Hepatocyte (in vitro differentiated cells): ENCODE measurements at regions not wholly inside any gene's neighbourhood (a gene's known extent, or its start where the extent isn't known, plus 50 kb on each side); places are given as distances from the start of the nearest gene placed in this dataset.

Source experiments
- DNase-seq: peaks from one replicate; pipeline ENCODE4 v3.0.0-alpha.2; 2016; ENCODE audit warnings: low spot score
- H2AFZ ChIP-seq: fragments of 200-600 bp; sonication (generic); 2 replicates; pipeline ENCODE4 v1.6.0; 2016; ENCODE audit warnings: antibody characterized with exemption, mild to moderate bottlenecking
- H3K27ac ChIP-seq: fragments of 200-600 bp; sonication (generic); 2 replicates; pipeline ENCODE4 v1.5.1; 2016; ENCODE audit warnings: mild to moderate bottlenecking
- H3K27me3 ChIP-seq: fragments of 200-600 bp; sonication (generic); 2 replicates; pipeline ENCODE4 v1.6.1; 2016
- H3K36me3 ChIP-seq: fragments of 200-600 bp; sonication (generic); replicated peaks from 2 replicates; pipeline ENCODE4 v1.5.1; 2016; ENCODE audit warnings: low read depth; ENCODE audit not compliant: insufficient read depth
- H3K4me1 ChIP-seq: fragments of 200-600 bp; sonication (generic); 2 replicates; pipeline ENCODE4 v1.5.1; 2016; ENCODE audit warnings: mild to moderate bottlenecking, moderate library complexity; ENCODE audit not compliant: insufficient read depth
- H3K4me2 ChIP-seq: fragments of 200-600 bp; sonication (generic); 2 replicates; pipeline ENCODE4 v1.6.0; 2016
- H3K4me3 ChIP-seq: fragments of 200-600 bp; sonication (generic); 2 replicates; pipeline ENCODE4 v1.5.1; 2016; ENCODE audit warnings: mild to moderate bottlenecking
- H3K79me2 ChIP-seq: fragments of 200-600 bp; sonication (generic); 2 replicates; pipeline ENCODE4 v1.6.0; 2017; ENCODE audit warnings: mild to moderate bottlenecking
- H3K9me2 ChIP-seq: fragments of 200-600 bp; sonication (generic); replicated peaks from 2 replicates; pipeline ENCODE4 v1.6.0; 2017; ENCODE audit warnings: mild to moderate bottlenecking; ENCODE audit not compliant: insufficient read depth
- H3K9me3 ChIP-seq: fragments of 200-600 bp; sonication (generic); 2 replicates; pipeline ENCODE4 v1.5.1; 2016; ENCODE audit warnings: low read depth, mild to moderate bottlenecking
- H4K20me1 ChIP-seq: fragments of 200-600 bp; sonication (generic); 2 replicates; pipeline ENCODE4 v1.6.0; 2016; ENCODE audit warnings: mild to moderate bottlenecking; ENCODE audit not compliant: insufficient read depth, poor library complexity, severe bottlenecking
- CTCF ChIP-seq: fragments of 200-600 bp; sonication (generic); IDR thresholded peaks from 2 replicates; pipeline ENCODE4 v1.5.1; 2016; ENCODE audit warnings: antibody characterized with exemption, mild to moderate bottlenecking; ENCODE audit not compliant: poor library complexity
- EZH2 ChIP-seq: fragments of 200-600 bp; sonication (generic); IDR thresholded peaks from 2 replicates; pipeline ENCODE4 v1.6.1; 2016; ENCODE audit warnings: antibody characterized with exemption, mild to moderate bottlenecking, borderline replicate concordance
- EZH2phosphoT487 ChIP-seq: fragments of 200-600 bp; sonication (generic); IDR thresholded peaks from one replicate; pipeline ENCODE4 v1.6.1; 2018; ENCODE audit warnings: antibody characterized with exemption, mild to moderate bottlenecking, low read depth, moderate library complexity; ENCODE audit not compliant: unreplicated experiment, severe bottlenecking
- WGBS: methylation state at CpG from one replicate; pipeline ENCODE4 v1.1.6; 2016; ENCODE audit warnings: low lambda C conversion rate; ENCODE audit errors: missing lambda C conversion rate; 5-methylcytosine and 5-hydroxymethylcytosine counted together

- H4K20me1 ChIP-seq, result no peaks in the 10 kb centered on the region
- no peak for DNase-seq
- H3K9me2 ChIP-seq, result no peaks in the 10 kb centered on the region
- H3K4me1 ChIP-seq, result no peaks in the 10 kb centered on the region
- WGBS, result 49% methylated on average over 4 of the region's 4 CpGs
- no peak overlapping the region for H3K4me2 ChIP-seq
- H3K36me3 ChIP-seq, result no peaks in the 10 kb centered on the region
- H3K4me3 ChIP-seq, result no peak overlapping the region
- H3K79me2 ChIP-seq, result no peaks in the 10 kb centered on the region
- TF ChIP-seq EZH2phosphoT487 (no peak), EZH2 (no peak), CTCF (no peak)
- no peak overlapping the region for H2AFZ ChIP-seq
- H3K27ac ChIP-seq, result no peak overlapping the region
- no peaks in the 10 kb centered on the region for H3K9me3 ChIP-seq
- no peaks in the 10 kb centered on the region for H3K27me3 ChIP-seq
These were observed 100.3 kb upstream of the CHL1 start for GRCh38 chr3:96259-96658.

- whole genome bisulfite sequencing, result 70% methylated on average over 8 of the region's 8 CpGs
- H3K4me3 ChIP-seq, result no peak overlapping the region
- no peaks in the 10 kb centered on the region for H4K20me1 ChIP-seq
- no peaks in the 10 kb centered on the region for H3K27me3 ChIP-seq
- no peak overlapping the region for H2AFZ ChIP-seq
- H3K9me3 ChIP-seq, result no peaks in the 10 kb centered on the region
- no peaks in the 10 kb centered on the region for H3K36me3 ChIP-seq
- H3K9me2 ChIP-seq, result no peaks in the 10 kb centered on the region
- no peaks in the 10 kb centered on the region for H3K4me1 ChIP-seq
- no peak overlapping the region for H3K27ac ChIP-seq
- no peak overlapping the region for H3K4me2 ChIP-seq
- H3K79me2 ChIP-seq, result no peaks in the 10 kb centered on the region
- TF ChIP-seq CTCF, result no peak
- TF ChIP-seq EZH2phosphoT487, result no peak
- no peak for TF ChIP-seq EZH2
- DNase-seq, result no peak
These were observed 98.9 kb upstream of the CHL1 start for GRCh38 chr3:97417-98258.

- DNase-seq, result no peak
- no peak overlapping the region for H3K4me3 ChIP-seq
- H2AFZ ChIP-seq, result no peak overlapping the region
- H3K27me3 ChIP-seq, result no peaks in the 10 kb centered on the region
- H3K9me2 ChIP-seq, result no peaks in the 10 kb centered on the region
- no peaks in the 10 kb centered on the region for H3K79me2 ChIP-seq
- H3K36me3 ChIP-seq, result no peaks in the 10 kb centered on the region
- no peaks in the 10 kb centered on the region for H3K9me3 ChIP-seq
- H3K4me2 ChIP-seq, result no peak overlapping the region
- H3K4me1 ChIP-seq, result no peaks in the 10 kb centered on the region
- TF ChIP-seq CTCF (no peak), EZH2 (no peak), EZH2phosphoT487 (no peak)
- 25% methylated on average over 5 of the region's 5 CpGs for WGBS
- H3K27ac ChIP-seq, result no peak overlapping the region
- H4K20me1 ChIP-seq, result no peaks in the 10 kb centered on the region
These were observed 98.3 kb upstream of the CHL1 start for GRCh38 chr3:98259-98654.
